HG03066 (cell line): ENCODE measurements at regions not wholly inside any gene's neighbourhood (a gene's known extent, or its start where the extent isn't known, plus 50 kb on each side); places are given as distances from the start of the nearest gene placed in this dataset.
"Not testable (repeated sequence)": the region's sequence is repeated elsewhere in the genome, so short reads cannot be mapped to it uniquely, and the experiment has no call there.

Experiments used
- ATAC-seq: cut with Tn5 transposase; IDR thresholded peaks from one replicate; pipeline ENCODE4 v1.9.1; 2021; ENCODE audit warnings: low read depth; ENCODE audit not compliant: unreplicated experiment

DNA sequence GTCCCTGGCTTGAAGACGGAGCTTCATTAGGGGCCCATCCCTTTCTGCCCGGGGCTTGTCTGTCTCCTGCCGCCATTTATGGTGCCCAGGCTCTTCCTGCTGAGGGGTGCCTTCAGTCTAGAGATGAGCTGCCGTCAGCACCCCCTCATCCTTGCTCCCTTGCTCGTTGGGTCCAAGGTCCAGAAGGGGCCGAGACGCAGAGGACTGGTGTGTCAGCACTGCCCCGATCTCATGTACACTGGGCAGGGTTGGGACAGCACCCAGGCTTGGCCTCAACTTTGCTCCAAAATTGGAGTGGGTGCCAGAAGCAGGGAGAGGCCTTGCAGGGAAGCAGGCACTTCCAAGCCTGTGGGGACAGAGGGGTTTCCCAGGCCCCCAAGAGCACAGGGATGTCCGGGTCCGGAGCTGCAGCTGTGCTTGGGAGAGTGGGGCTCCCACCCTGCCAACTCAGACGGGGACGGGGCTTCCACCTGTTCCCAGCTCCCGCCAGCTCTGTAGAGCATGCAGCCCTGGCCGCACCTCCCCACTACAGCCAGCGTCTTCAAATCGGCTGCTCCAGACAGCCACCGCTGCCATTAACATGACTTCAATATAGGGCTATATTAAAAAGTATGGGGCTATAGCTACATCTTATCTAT is 488.8 kb downstream of the TENT5A start:
- no peak for ATAC-seq

DNA sequence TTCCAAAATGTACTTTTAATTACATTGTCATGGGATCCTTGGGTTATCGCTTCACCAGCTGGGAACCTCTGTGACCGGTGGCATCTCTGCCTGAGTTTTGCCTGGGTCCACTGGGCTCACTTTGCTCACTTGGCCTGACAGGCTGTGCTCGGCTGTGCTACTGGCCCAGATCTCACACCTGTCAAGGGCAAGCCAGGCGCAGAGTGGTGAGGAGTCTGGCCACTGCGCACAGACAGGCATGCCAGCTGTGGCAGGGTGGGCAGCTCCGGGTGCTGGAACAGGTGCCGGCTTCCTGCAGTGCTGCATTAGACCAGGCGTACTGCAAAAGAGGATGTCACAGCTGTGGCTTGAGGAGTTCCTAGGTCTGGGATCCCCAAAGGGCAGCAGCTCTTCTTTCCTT is 489.8 kb downstream of the TENT5A start:
- ATAC-seq: no peak

DNA sequence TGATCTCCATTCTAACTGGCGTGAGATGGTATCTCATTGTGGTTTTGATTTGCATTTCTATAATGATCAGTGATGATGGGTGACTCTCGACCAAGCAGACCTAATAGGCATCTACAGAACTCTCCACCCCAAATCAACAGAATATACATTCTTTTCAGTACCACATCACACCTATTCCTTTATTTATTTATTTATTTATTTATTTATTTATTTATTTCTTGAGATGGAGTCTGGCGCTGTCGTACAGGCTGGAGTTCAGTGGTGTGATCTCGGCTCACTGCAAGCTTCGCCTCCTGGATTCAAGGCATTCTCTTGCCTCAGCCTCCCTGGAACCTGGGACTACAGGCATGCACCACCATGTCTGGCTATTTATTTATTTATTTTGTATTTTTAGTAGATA is 496.3 kb downstream of the TENT5A start:
- ATAC-seq: not testable (repeated sequence)

DNA sequence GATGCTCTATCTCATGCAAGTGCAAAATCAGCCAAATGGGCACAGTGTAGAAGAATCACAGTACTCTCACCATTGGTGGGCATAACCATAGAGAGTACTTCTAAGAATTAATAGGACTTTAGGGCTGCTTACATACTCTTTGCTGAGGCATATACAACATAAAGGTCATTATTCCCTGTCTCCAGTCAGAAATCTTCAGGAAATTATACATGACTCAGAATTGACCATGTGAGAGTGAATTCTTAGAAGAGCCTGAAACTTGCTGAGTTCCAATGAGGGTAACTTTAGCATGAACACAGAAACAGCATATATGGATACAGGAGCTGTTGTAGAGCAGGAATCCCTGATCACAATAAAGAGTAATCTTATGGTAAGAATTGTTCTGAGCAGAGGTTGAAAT is 498.7 kb downstream of the TENT5A start:
- no peak for ATAC-seq

DNA sequence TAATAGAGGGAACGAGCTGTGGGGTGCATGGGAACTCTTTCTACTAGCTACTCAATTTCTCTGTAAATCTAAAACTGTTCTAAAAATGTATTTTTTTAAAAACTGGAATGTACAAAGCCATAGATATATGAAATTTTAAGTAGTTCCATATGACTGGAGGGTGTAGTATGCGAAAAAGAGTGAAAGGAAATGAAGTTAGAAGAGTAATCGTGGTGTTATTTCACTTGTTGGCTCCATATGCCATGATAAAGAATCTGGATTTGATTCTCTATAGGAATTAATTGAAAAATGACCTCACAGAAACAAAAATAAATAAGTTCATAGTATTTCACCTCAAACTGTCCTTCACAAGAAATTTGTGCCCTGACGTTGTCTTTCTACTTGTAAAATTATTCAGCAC is 500.2 kb downstream of the TENT5A start:
- no peak for ATAC-seq

DNA sequence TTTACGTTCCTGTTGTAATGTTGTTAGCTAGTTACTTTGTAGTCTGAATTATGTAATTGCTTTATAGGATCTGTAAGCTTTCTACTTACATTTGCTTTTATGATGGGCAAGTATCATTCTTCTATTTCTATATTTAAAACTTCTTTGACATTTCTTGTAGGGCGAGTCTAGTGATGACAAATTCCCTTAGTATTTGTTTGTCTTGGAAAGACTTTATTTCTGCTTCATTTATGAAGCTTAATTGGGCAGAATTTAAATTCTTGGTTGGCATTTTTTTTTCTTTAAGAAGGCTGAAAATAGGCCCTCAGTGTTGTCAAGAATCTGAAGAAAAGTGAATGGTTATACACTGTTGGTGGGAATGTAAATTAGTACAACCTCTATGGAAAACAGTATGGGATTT is 506.3 kb downstream of the TENT5A start:
- ATAC-seq: no peak

DNA sequence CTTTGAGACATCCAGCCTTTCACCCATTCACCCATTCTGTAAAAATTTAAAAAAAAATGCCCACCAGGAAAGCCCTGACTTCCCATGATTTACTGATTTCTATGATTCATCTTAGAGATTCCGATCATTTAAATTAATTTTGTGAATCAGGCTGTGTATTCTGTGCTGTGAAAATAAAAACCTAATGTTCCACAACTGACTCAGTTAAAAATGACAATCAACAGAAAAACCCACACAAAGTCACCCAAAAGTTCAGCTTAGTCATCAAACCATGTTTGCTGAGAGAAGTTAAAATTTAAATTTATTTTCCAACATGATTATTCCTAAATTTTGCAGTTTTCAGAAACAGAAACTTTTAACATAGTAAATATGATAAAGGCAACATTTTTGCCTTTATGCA is 509.9 kb downstream of the TENT5A start:
- no peak for ATAC-seq

DNA sequence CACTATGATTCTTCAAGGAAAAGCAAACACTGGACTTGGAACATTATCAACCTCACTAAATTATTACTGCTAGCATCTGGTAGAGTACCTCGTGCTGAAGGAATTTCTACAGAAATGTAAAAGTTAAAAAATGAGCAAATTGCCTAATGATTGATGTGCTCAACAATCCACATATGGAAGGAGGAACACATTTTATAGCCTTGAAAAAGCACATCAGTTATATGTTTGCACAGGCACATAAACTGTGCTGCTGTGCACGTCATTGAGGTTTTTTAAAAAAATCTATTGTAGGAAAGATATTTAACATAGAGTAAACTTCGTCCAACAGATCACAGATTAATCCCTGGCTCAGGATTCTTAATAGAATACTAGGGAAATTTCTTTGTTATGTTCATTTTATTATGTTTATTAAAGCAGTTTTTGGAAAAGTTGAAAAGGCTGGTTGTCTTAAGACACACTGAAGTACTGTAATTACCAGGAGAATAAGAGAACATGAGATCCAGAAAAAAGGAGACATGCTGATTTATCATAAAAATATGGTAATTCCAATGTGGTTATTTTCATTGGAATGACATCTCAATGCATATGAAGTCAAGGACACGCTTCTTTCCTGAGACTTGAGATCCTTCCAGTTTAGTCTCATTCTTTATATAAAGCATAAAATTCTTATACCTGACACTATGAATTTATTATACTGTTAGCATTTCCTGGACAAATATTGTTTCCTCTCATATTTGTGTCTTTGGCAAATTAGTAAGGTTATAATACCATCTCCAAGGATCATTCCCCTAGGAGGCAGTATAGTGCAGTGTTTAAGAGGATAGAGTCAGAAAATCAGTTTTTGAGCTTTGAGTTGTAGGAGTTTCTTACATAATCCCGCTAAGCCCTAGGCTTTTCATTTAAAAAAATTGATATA is 511.1 kb downstream of the TENT5A start:
- ATAC-seq: no peak

DNA sequence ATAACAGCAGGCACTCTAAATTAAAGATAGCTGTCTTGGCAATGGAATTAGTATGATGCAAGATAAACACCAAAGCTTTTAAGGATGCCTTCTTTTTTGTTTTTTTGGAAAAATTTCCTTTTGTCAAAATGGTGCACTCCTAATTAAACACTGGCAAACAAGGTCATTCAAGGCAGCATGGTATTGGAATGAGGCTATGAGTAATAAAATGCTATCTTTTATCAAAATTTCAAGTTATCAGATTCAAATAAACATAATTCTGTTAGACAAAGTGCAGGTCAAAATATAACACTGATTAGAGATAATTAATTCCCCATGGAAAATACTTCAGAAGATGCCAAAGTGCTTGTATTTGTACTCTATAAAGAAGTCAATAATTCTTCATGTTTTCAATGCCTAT is 514.1 kb downstream of the TENT5A start:
- no peak for ATAC-seq

DNA sequence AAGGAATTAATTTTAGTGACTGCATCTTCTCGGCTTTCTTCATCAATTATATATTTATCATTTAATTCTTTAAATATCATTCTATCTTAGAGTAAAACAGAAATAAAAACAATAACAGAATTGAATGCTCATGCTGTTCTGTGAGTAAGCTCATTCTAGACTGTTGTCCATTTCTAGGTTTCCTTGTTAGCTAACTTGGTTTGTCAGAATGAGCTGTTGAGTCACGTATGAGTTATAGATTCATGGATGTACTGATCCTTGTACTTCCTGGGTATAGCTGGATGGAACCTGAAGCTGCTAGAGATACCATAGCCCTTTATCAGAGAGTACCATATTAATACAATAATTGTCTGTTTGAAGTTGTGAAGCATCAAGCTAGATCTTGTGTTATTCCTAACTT is 515.3 kb downstream of the TENT5A start:
- ATAC-seq: no peak

DNA sequence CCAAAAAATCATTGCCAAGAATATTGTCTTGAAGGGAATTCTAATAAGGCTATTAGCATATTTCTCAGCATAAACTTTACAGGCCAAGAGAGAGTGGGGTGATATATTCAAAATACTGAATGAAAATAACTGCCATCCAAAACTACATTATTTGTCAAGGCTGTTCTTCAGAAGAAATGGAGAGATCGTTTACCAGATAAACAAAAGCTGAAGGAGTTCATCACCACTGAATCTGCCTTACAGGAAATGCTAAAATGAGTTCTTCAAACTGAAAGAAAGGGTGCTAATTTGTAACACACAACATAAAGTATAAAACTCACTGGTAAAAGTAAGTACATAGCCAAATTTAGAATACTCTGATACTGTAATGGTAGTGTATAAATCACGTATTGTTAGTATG is 517.0 kb downstream of the TENT5A start:
- no peak for ATAC-seq

DNA sequence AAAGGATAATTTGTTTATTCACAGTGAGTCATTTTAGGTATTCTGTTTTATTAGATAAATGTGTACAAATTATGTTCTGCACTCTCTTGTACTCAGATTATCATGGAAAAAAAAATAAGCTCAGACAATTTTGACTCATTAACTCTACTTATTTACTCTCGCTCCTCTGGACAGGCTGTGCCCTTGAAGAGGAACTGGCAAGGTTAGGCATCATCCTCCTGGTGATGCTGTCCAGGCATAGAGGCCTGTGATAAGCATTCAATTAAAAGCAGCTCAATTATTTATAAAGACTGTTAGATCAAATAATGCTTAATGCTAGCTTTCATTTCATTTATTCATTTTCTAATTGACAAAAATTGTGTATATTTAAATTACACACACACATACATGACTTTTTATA is 518.5 kb downstream of the TENT5A start:
- ATAC-seq: no peak

DNA sequence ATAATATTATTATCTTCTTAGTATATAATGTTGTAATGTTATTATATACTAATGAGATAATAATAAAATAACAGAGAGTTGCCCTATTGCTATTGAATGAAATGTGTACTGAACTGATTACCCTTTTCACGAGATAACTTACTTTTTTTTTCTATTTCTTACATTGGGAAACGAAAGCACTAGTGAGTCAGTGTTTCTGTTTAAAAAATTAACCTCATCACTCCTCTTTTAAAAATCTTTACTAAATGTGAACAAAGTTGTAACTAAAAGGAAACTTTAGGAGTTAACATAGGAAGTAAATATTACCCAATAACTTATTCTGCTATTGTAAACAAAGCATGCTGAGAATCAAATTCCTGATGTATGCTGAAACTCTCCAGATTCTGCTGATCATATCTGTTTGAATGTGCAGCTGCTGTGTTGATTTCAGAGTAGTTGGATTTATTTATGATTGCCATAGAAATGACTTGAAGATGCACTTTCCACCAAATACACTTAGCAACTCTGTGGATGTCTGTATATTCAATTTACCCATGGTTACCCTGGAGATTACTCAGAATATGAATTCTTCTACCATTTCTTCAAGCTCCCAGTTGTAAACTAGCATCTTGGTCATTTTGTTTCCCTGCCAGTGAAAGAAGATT is 523.4 kb downstream of the TENT5A start:
- no peak for ATAC-seq

DNA sequence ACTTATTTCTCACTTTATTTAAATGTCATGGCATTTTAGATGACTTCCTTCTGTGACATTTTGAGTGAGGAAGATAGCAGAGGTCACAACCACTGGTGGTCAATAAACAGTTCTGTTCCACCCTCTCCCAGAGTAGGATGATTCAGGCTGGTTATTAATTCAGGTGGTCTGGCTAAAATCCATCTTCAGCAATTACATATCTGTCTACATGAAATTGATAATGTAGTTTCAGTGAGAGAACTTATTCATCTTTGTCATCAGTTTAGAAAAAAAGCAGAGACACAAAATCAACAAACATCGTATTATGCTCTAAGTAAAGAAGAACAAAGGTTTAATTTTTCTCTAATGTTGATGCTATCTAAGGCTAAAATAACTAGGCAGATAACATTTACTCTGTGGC is 525.5 kb downstream of the TENT5A start:
- no peak for ATAC-seq

DNA sequence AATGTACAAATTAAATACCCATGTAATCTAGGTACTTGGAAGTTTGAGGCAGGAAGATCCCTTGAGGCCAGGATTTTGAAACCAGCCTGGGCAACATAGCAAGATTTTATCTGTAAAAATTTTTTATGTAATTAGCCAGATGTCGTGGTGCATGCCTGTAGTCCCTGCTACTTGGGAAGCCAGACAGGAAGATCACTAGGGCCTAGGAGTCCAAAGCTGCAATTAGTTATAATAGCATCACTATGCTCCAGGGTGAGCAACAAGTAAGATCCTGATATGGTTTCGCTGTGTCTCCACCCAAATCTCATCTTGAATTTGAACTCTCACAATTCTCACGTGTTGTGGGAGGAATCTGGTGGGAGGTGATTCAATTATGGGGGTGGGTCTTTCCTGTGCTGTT is 535.8 kb downstream of the TENT5A start:
- ATAC-seq: no peak

DNA sequence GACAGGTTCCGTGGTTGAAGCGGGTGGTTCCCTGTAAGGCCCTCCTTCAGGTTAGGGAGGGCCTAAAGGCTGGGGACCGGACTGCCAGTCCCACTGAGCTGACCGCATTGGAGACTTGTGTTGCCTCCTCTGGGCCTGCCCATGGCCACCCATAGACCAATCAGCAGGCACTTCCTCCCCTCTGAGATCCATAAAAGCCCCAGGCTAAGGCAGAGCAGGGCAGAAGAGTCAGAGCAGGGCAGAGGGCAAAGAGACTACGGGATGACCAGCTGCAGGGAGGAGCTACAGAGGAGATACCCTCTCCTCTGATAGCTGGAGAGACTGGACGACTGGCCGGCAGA is 537.4 kb downstream of the TENT5A start:
- ATAC-seq: no peak

DNA sequence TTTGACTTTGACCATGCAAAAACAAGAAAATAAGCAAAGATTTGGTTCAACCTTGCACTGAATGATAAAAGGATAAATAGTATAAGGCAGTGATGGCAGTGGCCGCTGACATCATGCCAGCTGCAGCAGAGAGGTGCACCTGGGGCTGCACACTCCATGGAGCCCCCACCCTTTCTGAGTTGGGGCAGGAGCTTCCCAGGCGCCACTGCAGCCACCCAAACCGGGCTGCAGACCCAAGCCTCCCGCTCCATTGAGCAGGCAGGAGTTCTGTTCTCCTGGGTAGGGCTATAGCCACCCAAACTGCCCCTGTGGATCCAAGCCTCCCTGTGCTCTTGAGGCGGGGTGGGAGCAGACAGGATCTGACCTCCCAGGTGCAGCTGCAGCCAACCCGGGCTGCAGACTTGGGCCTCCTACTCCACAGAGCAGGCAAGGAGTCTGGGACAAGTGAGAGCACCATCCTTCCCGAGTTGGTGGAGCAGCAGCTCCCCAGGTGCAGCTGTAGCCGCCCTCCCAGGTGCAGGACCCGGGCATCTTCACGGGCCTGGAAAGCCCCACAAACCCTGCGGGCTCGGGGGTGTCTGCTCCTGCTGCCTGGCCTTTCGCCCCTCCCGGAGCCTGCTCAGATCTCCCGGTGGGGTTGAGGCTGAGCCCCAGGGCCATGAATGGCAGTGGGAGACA is 537.9 kb downstream of the TENT5A start:
- no peak for ATAC-seq

DNA sequence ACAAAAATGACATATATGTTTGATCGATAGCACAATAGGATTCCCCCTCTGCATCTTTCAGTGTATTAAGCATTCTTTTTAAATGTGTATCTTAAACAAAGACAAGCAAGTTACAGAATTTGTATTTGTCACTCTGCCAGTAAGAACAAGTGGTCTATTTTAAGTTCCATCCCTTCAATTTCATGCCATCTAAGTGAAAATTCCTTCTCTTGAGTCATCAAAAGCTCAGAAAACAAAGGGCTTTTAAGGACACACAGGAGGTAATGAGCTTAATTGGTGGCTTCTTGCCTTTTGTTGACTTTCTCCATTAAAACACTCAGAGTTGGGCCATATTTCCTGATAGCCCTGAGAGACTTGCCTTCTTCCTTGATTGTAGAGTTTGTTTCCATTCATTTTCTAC is 547.8 kb downstream of the TENT5A start:
- no peak for ATAC-seq

DNA sequence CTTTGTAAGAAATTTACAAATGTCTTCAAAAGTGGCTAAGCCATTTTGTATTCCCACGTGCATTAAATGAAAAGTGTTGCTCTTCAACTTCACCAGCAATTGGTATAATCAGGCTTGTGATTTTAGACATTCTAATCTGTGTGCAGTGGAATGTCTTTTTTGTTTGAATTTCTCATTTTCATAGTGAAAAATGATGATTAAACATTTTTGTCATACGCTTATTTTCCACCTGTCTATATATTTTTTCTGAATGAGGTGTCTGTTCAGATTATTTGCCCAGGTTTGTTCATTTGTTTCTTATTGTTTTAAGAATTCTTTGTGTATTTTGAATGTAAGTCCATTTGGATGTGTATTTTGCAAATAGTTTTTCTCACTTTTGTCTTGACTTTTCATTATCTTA is 558.1 kb downstream of the TENT5A start:
- no peak for ATAC-seq

DNA sequence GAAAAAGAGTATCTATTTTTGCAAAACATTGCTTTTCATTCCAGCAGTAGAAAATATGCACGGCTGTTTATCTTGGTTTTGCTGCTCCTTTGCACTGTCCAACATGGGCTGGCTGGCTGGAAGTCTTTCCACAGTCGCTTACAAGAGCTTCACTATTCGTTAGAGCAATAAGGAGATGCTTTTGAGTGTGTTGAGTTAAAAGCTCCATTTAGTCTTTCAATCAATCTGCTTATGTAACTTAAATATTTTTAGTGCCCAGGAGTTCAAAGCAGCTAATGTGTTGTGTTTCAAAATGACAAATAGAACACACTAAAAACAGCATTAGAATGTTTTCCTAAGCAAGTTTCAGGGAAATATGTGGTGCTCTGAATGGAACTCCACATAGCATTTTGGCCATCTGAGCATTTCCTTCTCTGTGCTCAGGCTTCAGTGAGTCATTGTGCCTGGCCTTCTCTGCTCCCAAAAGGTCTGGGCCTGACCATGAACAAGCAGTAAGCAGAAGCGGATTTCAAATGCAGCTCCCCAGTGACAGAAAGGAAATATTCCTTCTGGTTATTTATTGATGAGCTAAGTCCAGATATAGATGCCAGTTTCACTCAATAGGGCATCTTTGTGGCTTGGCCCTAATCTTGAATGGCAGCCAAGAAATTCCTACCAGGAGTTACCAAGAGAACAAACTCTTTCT is 580.3 kb downstream of the TENT5A start:
- ATAC-seq: no peak

DNA sequence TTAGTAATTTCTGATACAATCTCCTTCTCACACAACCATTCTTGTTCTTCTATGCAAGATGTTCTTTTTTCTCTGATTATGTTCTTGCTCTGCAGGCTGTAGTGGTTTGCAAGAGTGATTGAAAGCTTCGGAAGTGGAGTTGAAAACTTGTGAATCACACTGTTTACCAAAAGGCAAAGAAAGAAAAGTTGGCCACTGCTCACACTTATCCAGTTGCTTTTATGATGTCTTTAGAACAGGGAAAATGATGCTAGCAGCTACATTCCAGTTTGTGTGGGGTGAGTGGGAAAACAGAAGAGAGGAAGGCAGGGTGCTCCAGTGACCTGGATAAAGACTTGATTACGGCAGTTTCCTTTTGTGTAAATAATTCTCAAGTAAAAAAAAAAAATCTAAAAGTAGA is 583.3 kb downstream of the TENT5A start:
- no peak for ATAC-seq
